HCT116 (cell line): ENCODE measurements at regions not wholly inside any gene's neighbourhood (a gene's known extent, or its start where the extent isn't known, plus 50 kb on each side); places are given as distances from the start of the nearest gene placed in this dataset.
"Not testable (repeated sequence)": the region's sequence is repeated elsewhere in the genome, so short reads cannot be mapped to it uniquely, and the experiment has no call there.

Experiments used
- ATAC-seq: fragments of 200-7000 bp; cut with Tn5 transposase; 2 replicates; pipeline ENCODE4 v1.9.1; 2020; ENCODE audit warnings: mild to moderate bottlenecking, moderate library complexity
- BruUV-seq: library from RNA; stranded (reverse); fragments of 400-500 nt; replicated peaks from 2 replicates; lab custom pipeline; 2021; lab: Mats Ljungman, UMichigan
- CTCF ChIA-PET: fragments of 300-600 bp; sonication (Branson Sonifier 250); formaldehyde crosslinking; loops from one replicate; lab custom pipeline; 2021; ENCODE audit warnings: antibody characterized with exemption; lab: Charles Lee
- POLR2A ChIA-PET: fragments of 300-600, 350-600 bp; sonication (Branson Sonifier 250); formaldehyde crosslinking; loops from one replicate; lab custom pipeline; 2021; ENCODE audit warnings: antibody characterized with exemption; lab: Charles Lee
- RAD21 ChIA-PET, 2 experiments: fragments of 300-600 bp; sonication (Branson Sonifier 250); formaldehyde crosslinking; loops; one replicate each; lab custom pipeline; 2023; ENCODE audit warnings: low total read pairs in 2 of 2; ENCODE audit not compliant: uncharacterized antibody in 2 of 2, unreplicated experiment in 2 of 2, low non-redundant PET in 1 of 2; lab: Charles Lee
- DNase-seq: peaks from one replicate; pipeline ENCODE4 v3.0.0-alpha.2; 2010; ENCODE audit warnings: low read depth, low spot score
- H2AFZ ChIP-seq: fragments of 200-600 bp; shearing (Covaris generic), sonication (generic); 2 replicates; pipeline ENCODE4 v1.6.1; 2017; ENCODE audit warnings: low read depth, mixed run types, mixed read lengths, antibody characterized with exemption, low read length; ENCODE audit not compliant: poor library complexity, severe bottlenecking
- H3K27ac ChIP-seq: 2 replicates; pipeline ENCODE4 v1.5.1; 2012; ENCODE audit warnings: low read depth, low read length
- H3K27me3 ChIP-seq: fragments of 200-600 bp; sonication (generic); 2 replicates; pipeline ENCODE4 v1.6.1; 2016; ENCODE audit warnings: mixed run types, low read length, mixed read lengths; ENCODE audit not compliant: insufficient read depth
- H3K36me3 ChIP-seq, 2 experiments: fragments of 200-500 bp in 1 of 2; fragments of 200-600 bp in 1 of 2; sonication (Bioruptor generic) in 1 of 2; sonication (generic) in 1 of 2; 2 replicates each; pipeline versions ENCODE4 v1.5.1 to v1.6.1; 2014 to 2016; ENCODE audit warnings: low read length in 2 of 2, inconsistent platforms in 1 of 2, mixed read lengths in 1 of 2, mixed run types in 1 of 2; ENCODE audit not compliant: insufficient read depth in 2 of 2, control insufficient read depth in 1 of 2
- H3K4me1 ChIP-seq, 2 experiments: fragments of 200-600 bp in 1 of 2; sonication (generic) in 1 of 2; 2 replicates each; pipeline versions ENCODE4 v1.5.1 to v1.6.1; 2012 to 2017; ENCODE audit warnings: low read length in 2 of 2, inconsistent platforms in 1 of 2, mild to moderate bottlenecking in 1 of 2, mixed read lengths in 1 of 2, mixed run types in 1 of 2, moderate library complexity in 1 of 2; ENCODE audit not compliant: insufficient read depth in 2 of 2, control insufficient read depth in 1 of 2
- H3K4me2 ChIP-seq: fragments of 200-600 bp; sonication (generic); 2 replicates; pipeline ENCODE4 v1.6.1; 2017; ENCODE audit warnings: mixed run types, low read length, mixed read lengths
- H3K4me3 ChIP-seq, 2 experiments: fragments of 200-600 bp in 1 of 2; sonication (generic) in 1 of 2; replicated peaks in 1 of 2; 2 replicates each; pipeline ENCODE4 v1.5.1; 2011 to 2016; ENCODE audit warnings: low read length in 2 of 2, control low read depth in 1 of 2, low read depth in 1 of 2, mild to moderate bottlenecking in 1 of 2, mixed read lengths in 1 of 2, mixed run types in 1 of 2
- H3K79me2 ChIP-seq: fragments of 200-600 bp; sonication (generic); 2 replicates; pipeline ENCODE4 v1.6.1; 2017; ENCODE audit warnings: mild to moderate bottlenecking, mixed run types, low read length, moderate library complexity, mixed read lengths; ENCODE audit not compliant: insufficient read depth
- H3K9ac ChIP-seq: fragments of 200-600 bp; sonication (generic); 2 replicates; pipeline ENCODE4 v1.6.1; 2016; ENCODE audit warnings: low read length, mixed read lengths
- H3K9me2 ChIP-seq: fragments of 200-600 bp; sonication (generic), shearing (Covaris generic); 2 replicates; pipeline ENCODE4 v1.6.1; 2017; ENCODE audit warnings: mixed run types, mild to moderate bottlenecking, moderate library complexity; ENCODE audit not compliant: insufficient read depth
- H3K9me3 ChIP-seq, 2 experiments: fragments of 200-500 bp in 1 of 2; fragments of 200-600 bp in 1 of 2; sonication (Bioruptor generic) in 1 of 2; sonication (generic) in 1 of 2; 2 replicates each; pipeline ENCODE4 v1.6.1; 2014 to 2017; ENCODE audit warnings: low read length in 2 of 2, mixed read lengths in 2 of 2, inconsistent platforms in 1 of 2, low read depth in 1 of 2, mild to moderate bottlenecking in 1 of 2, mixed run types in 1 of 2, moderate library complexity in 1 of 2; ENCODE audit not compliant: control insufficient read depth in 1 of 2, insufficient read depth in 1 of 2
- H4K20me1 ChIP-seq: fragments of 200-600 bp; sonication (generic), shearing (Covaris generic); 2 replicates; pipeline ENCODE4 v1.6.1; 2017; ENCODE audit warnings: mixed run types, mild to moderate bottlenecking, moderate library complexity; ENCODE audit not compliant: insufficient read depth
- ATF3 ChIP-seq: IDR thresholded peaks from 2 replicates; pipeline ENCODE4 v1.6.1; 2012
- CBX3 ChIP-seq: IDR thresholded peaks from 2 replicates; pipeline ENCODE4 v1.6.1; 2012; ENCODE audit warnings: low read depth
- EZH2phosphoT487 ChIP-seq: fragments of 200-600 bp; IDR thresholded peaks from 2 replicates; pipeline ENCODE4 v1.6.1; 2018; ENCODE audit warnings: antibody characterized with exemption, borderline replicate concordance
- MAX ChIP-seq: IDR thresholded peaks from 2 replicates; pipeline ENCODE4 v1.6.1; 2012
- POLR2A ChIP-seq: IDR thresholded peaks from 2 replicates; pipeline ENCODE4 v1.7.0; 2011; ENCODE audit warnings: borderline replicate concordance; ENCODE audit not compliant: insufficient read depth, insufficient read length; ENCODE audit errors: extremely low read depth
- ZFX ChIP-seq: fragments of 450-650 bp; IDR thresholded peaks from 2 replicates; pipeline ENCODE4 v1.6.1; 2017
- intact Hi-C: fragments of 100-400 bp; cut with micrococcal nuclease; formaldehyde crosslinking; loops from 2 replicates; pipeline ENCODE4 v1.10.0; 2022

DNA sequence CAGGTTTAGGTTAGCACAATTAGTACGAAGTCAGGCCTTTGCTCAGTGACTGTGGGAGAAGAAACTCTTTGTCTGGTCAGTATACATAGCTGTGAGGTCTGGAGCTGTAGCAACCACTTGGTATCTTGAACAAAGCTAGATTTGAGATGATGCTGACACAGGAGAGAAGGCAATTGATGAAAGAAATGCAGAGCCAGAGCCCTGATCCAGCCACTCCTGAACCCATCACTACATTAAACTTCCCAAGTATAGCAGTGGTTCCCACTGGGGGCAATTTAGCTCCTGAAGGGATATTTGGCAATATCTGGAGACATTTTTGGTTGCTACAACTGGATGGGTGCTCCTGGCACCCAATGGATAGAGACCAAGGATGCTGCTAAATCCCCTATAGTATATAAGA is 143.9 kb upstream of the SPRED2 start:
- no peaks in the 10 kb centered on the region for H3K36me3 ChIP-seq
- peak overlapping the region; percentile 77 for H3K4me2 ChIP-seq
- H3K4me3 ChIP-seq, result peak overlapping the region in 1 of 2 experiments; percentile 31; a peak in 2 of 4 replicates
- CTCF ChIA-PET, result interaction anchor here (0.7 to 1.3 kb wide), 2 partner anchors 298 to 311 kb away, joined by 3 to 6 read pairs; no protein-coding TSS in a partner anchor
- H3K9me2 ChIP-seq, result no peaks in the 10 kb centered on the region
- TF ChIP-seq CBX3 (0 out of 2 replicates have a peak, but pooled peaks have one; percentile 33), ATF3 (no peak), MAX (no peak), ZFX (no peak), POLR2A (no peak)
- no TSS peak for BruUV-seq
- H3K9me3 ChIP-seq, result no peaks in the 10 kb centered on the region
- no peak overlapping the region for H2AFZ ChIP-seq
- ATAC-seq, result peak; percentile 6; the same call in 1 of the 2 replicates
- H3K9ac ChIP-seq, result peak overlapping the region; percentile 44
- RAD21 ChIA-PET, result interaction anchor here in 1 of 2 experiments (0.5 kb wide), 1 partner anchor 64 kb away, joined by 5 read pairs; no protein-coding TSS in a partner anchor
- peak overlapping the region; percentile 76 for H3K27ac ChIP-seq
- no peaks in the 10 kb centered on the region for H3K79me2 ChIP-seq
- no peak for DNase-seq
- no peaks in the 10 kb centered on the region for H3K27me3 ChIP-seq
- intact Hi-C loops, result loop anchor here (10.0 kb wide), 2 partner anchors 401 to 1241 kb away; no protein-coding TSS in a partner anchor
- H3K4me1 ChIP-seq, result peaks cover 27 to 68% of the 10 kb centered on the region in 2 experiments
- POLR2A ChIA-PET, result no interaction called here
- no peaks in the 10 kb centered on the region for H4K20me1 ChIP-seq

DNA sequence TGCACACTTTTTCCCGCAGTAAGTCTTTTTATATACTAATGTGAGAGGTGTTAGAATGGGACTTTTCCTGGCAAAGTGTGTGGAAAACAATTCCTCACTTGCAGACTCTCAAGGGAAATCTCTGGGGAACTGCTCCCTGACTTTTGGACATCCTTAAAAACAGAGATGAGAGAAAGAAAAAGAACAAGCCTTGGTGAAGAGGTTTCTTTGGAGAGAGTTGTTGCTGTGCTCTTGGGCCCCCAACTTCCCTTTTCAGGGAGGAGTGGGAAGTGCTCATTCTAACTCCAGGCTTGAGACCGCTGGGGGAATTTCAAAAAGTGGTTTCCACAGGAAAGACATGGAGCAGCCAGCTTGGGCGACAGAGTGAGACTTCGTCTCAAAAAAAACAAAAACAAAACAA is 142.6 kb upstream of the SPRED2 start:
- Histone ChIP-seq H3K79me2 (no peaks in the 10 kb centered on the region), H3K36me3 (no peaks in the 10 kb centered on the region), H3K4me1 (peaks cover 25 to 59% of the 10 kb centered on the region in 2 experiments), H4K20me1 (no peaks in the 10 kb centered on the region), H3K9ac (no peak overlapping the region), H3K9me3 (no peaks in the 10 kb centered on the region), H3K4me3 (no peak overlapping the region), H3K4me2 (no peak overlapping the region), H3K27me3 (no peaks in the 10 kb centered on the region), H2AFZ (peak overlapping the region; percentile 12)
- intact Hi-C loops, result loop anchor here (10.0 kb wide), 2 partner anchors 400 to 1240 kb away; no protein-coding TSS in a partner anchor
- POLR2A ChIA-PET, result no interaction called here
- DNase-seq (no peak), ATAC-seq (no peak)
- RAD21 ChIA-PET, result no interaction called here
- no TSS peak for BruUV-seq
- no peak for TF ChIP-seq EZH2phosphoT487
- TF ChIP-seq, all 23 proteins: peak for 0
- Histone ChIP-seq H3K9me2 (no peaks in the 10 kb centered on the region), H3K27ac (no peak overlapping the region)
- CTCF ChIA-PET, result no interaction called here

- peaks cover 16 to 29% of the 10 kb centered on the region in 2 experiments for H3K4me1 ChIP-seq
- POLR2A ChIA-PET, H3K9ac ChIP-seq, H3K27ac ChIP-seq, H3K9me2 ChIP-seq, intact Hi-C loops, BruUV-seq, ATAC-seq, H3K9me3 ChIP-seq, DNase-seq, H3K36me3 ChIP-seq, H3K4me3 ChIP-seq, H3K79me2 ChIP-seq, H2AFZ ChIP-seq, H3K27me3 ChIP-seq, H3K4me2 ChIP-seq, H4K20me1 ChIP-seq: not testable (repeated sequence)
- CTCF ChIA-PET, result interaction anchor here (3.3 kb wide), 1 partner anchor 304 kb away, joined by 17 read pairs; no protein-coding TSS in a partner anchor
- RAD21 ChIA-PET, result interaction anchor here in 1 of 2 experiments (0.7 kb wide), 1 partner anchor 308 kb away, joined by 3 read pairs; no protein-coding TSS in a partner anchor
These were observed 136.4 kb upstream of the SPRED2 start for GRCh38 chr2:65568656-65569440.
